ENCODE measurements at regions not wholly inside any gene's neighbourhood (a gene's known extent, or its start where the extent isn't known, plus 50 kb on each side); places are given as distances from the start of the nearest gene placed in this dataset.

DNA sequence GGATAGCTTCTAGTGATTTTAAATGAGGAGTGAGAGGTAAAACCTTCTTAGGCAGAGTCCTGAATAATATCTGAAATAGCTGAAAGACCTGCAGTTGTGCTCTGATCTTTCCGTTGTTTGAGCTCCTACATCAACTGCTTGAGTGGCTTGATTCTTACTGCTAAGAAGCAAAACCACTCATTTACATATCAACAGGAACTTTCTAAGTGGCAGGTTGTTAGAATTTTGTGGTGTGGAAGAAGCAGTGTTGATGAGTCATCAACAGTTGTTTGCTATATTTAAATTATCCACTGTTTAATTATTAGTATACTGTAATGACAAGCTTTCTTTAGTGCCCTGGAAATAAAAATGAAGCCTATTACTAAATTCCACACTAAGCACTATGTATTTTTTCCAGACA lies 689.5 kb downstream of the DNAJB9 start:
- TF ChIP-seq, protein P1, sequence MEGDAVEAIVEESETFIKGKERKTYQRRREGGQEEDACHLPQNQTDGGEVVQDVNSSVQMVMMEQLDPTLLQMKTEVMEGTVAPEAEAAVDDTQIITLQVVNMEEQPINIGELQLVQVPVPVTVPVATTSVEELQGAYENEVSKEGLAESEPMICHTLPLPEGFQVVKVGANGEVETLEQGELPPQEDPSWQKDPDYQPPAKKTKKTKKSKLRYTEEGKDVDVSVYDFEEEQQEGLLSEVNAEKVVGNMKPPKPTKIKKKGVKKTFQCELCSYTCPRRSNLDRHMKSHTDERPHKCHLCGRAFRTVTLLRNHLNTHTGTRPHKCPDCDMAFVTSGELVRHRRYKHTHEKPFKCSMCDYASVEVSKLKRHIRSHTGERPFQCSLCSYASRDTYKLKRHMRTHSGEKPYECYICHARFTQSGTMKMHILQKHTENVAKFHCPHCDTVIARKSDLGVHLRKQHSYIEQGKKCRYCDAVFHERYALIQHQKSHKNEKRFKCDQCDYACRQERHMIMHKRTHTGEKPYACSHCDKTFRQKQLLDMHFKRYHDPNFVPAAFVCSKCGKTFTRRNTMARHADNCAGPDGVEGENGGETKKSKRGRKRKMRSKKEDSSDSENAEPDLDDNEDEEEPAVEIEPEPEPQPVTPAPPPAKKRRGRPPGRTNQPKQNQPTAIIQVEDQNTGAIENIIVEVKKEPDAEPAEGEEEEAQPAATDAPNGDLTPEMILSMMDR (IDR thresholded peaks at IDR 0.05) = no peak
- TF ChIP-seq POLR2A (IDR thresholded peaks at IDR 0.05) (no peak), POLR2AphosphoS5 (IDR thresholded peaks at IDR 0.05) (no peak)
